ENCODE measurements at regions not wholly inside any gene's neighbourhood (a gene's known extent, or its start where the extent isn't known, plus 50 kb on each side); places are given as distances from the start of the nearest gene placed in this dataset.

DNA sequence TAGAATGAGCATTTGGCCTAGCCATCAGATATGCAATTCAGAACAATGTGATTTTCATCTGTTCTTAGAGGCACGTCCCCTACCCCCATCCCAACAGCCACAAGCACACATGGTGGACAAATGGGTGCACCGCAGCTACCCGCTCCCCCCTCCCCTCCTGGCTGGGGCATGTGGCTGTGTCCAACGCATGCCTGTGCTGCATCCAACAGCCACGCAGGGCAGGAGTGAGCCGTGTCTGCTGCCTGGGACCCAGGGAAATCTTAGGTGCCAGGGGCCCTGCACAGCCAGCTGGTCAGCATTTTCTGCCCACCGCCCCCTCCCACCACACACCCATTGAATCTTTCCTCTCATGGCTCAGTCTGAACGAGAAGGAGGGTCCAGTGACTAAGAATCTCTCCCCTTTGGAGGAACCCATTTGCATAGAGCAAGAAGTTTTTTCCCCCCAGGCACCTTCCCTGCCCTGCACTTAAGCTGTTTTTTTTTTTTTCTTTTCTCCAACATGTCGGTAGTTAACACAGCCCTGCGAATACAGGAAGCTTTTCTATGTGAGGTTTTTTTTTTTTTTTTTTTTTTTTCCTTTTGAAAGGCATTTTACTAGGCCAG is 138.9 kb downstream of the WDR11 start:
- TF ChIP-seq EZH2 (IDR thresholded peaks at IDR 0.05; ENCODE audit: borderline replicate concordance, low read length) = no peak
- TF ChIP-seq, protein P1, sequence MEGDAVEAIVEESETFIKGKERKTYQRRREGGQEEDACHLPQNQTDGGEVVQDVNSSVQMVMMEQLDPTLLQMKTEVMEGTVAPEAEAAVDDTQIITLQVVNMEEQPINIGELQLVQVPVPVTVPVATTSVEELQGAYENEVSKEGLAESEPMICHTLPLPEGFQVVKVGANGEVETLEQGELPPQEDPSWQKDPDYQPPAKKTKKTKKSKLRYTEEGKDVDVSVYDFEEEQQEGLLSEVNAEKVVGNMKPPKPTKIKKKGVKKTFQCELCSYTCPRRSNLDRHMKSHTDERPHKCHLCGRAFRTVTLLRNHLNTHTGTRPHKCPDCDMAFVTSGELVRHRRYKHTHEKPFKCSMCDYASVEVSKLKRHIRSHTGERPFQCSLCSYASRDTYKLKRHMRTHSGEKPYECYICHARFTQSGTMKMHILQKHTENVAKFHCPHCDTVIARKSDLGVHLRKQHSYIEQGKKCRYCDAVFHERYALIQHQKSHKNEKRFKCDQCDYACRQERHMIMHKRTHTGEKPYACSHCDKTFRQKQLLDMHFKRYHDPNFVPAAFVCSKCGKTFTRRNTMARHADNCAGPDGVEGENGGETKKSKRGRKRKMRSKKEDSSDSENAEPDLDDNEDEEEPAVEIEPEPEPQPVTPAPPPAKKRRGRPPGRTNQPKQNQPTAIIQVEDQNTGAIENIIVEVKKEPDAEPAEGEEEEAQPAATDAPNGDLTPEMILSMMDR (conservative IDR thresholded peaks at IDR 0.05 in 1 of 2, IDR thresholded peaks at IDR 0.05 in 1 of 2; ENCODE audit: extremely low read depth in 1 of 2, insufficient read depth in 1 of 2, low read depth in 1 of 2, low read length in 2 of 2) = no peak

Data from mammary epithelial cell (primary cell).